IPS-NIHi7 (cell line): ENCODE measurements at regions not wholly inside any gene's neighbourhood (a gene's known extent, or its start where the extent isn't known, plus 50 kb on each side); places are given as distances from the start of the nearest gene placed in this dataset.

Source experiments
- DNase-seq: peaks from one replicate; pipeline ENCODE4 v3.0.0; 2012; ENCODE audit warnings: mixed read lengths; ENCODE audit errors: extremely low spot score

GRCh38 chr9:120292606-120293005 is 287.4 kb downstream of the CDK5RAP2 start:
- DNase-seq: no peak

GRCh38 chr9:120291050-120291449 is 288.9 kb downstream of the CDK5RAP2 start:
- no peak for DNase-seq

GRCh38 chr9:120289990-120290975 is 289.7 kb downstream of the CDK5RAP2 start:
- DNase-seq: no peak

GRCh38 chr9:120289098-120289497 is 290.9 kb downstream of the CDK5RAP2 start:
- no peak for DNase-seq

- DNase-seq: no peak
Observed at GRCh38 chr9:120286530-120286929, 293.4 kb downstream of the CDK5RAP2 start.

GRCh38 chr9:120284821-120285220 is 295.1 kb downstream of the CDK5RAP2 start:
- no peak for DNase-seq

GRCh38 chr9:120281665-120282064 is 298.3 kb downstream of the CDK5RAP2 start:
- DNase-seq: no peak

GRCh38 chr9:120267929-120268328 is 312.0 kb downstream of the CDK5RAP2 start:
- no peak for DNase-seq

- no peak for DNase-seq
Observed at GRCh38 chr9:120265791-120266190, 314.2 kb downstream of the CDK5RAP2 start.

- DNase-seq: no peak
Observed at GRCh38 chr9:120264528-120264927, 315.4 kb downstream of the CDK5RAP2 start.

GRCh38 chr9:120263836-120264235 is 316.1 kb downstream of the CDK5RAP2 start:
- no peak for DNase-seq

GRCh38 chr9:120261419-120261818 is 318.5 kb downstream of the CDK5RAP2 start:
- peak; percentile 26 for DNase-seq

- DNase-seq: no peak
Observed at GRCh38 chr9:120259100-120259499, 320.9 kb downstream of the CDK5RAP2 start.

GRCh38 chr9:120258096-120258495 is 321.9 kb downstream of the CDK5RAP2 start:
- no peak for DNase-seq

GRCh38 chr9:120257483-120257882 is 322.5 kb downstream of the CDK5RAP2 start:
- DNase-seq: no peak

GRCh38 chr9:120256146-120256545 is 323.8 kb downstream of the CDK5RAP2 start:
- DNase-seq: no peak

- DNase-seq: no peak
Observed at GRCh38 chr9:120252248-120252647, 327.7 kb downstream of the CDK5RAP2 start.

- DNase-seq: no peak
Observed at GRCh38 chr9:120242116-120242811, 337.7 kb downstream of the CDK5RAP2 start.

GRCh38 chr9:120236596-120236995 is 343.4 kb downstream of the CDK5RAP2 start:
- no peak for DNase-seq

- DNase-seq: no peak
Observed at GRCh38 chr9:120235081-120235480, 344.9 kb downstream of the CDK5RAP2 start.

- DNase-seq: no peak
Observed at GRCh38 chr9:120230227-120230626, 349.7 kb downstream of the CDK5RAP2 start.

- peak; percentile 73 for DNase-seq
Observed at GRCh38 chr9:120221844-120222243, 358.1 kb downstream of the CDK5RAP2 start.

GRCh38 chr9:120214332-120214731 is 365.6 kb downstream of the CDK5RAP2 start:
- no peak for DNase-seq
